ENCODE measurements at regions not wholly inside any gene's neighbourhood (a gene's known extent, or its start where the extent isn't known, plus 50 kb on each side); places are given as distances from the start of the nearest gene placed in this dataset.

DNA sequence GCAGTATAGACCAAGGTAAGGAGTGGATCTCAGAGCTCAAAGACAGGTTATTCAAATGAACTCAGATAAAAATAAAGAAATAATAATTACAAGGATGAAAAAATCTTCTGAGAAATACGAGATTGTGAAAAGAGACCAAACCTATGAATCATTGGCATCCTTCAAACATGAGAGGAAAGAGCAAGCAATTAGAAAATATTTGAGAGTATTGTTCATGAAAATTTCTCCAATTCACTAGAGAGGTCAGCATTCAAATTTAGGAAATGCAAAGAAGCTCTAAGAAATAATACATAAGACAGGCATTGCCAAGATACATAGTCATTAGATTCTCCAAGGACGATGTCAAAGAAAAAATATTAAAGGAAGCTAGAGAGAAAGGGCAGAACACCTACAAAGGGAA is 93.5 kb upstream of the GALNTL6 start:
- TF ChIP-seq, protein P1, sequence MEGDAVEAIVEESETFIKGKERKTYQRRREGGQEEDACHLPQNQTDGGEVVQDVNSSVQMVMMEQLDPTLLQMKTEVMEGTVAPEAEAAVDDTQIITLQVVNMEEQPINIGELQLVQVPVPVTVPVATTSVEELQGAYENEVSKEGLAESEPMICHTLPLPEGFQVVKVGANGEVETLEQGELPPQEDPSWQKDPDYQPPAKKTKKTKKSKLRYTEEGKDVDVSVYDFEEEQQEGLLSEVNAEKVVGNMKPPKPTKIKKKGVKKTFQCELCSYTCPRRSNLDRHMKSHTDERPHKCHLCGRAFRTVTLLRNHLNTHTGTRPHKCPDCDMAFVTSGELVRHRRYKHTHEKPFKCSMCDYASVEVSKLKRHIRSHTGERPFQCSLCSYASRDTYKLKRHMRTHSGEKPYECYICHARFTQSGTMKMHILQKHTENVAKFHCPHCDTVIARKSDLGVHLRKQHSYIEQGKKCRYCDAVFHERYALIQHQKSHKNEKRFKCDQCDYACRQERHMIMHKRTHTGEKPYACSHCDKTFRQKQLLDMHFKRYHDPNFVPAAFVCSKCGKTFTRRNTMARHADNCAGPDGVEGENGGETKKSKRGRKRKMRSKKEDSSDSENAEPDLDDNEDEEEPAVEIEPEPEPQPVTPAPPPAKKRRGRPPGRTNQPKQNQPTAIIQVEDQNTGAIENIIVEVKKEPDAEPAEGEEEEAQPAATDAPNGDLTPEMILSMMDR (IDR thresholded peaks at IDR 0.05) = no peak
- TF ChIP-seq ZBTB21 (CRISPR knock-in tag; IDR thresholded peaks at IDR 0.05; ENCODE audit: borderline replicate concordance) = no peak
- TF ChIP-seq, protein P2, sequence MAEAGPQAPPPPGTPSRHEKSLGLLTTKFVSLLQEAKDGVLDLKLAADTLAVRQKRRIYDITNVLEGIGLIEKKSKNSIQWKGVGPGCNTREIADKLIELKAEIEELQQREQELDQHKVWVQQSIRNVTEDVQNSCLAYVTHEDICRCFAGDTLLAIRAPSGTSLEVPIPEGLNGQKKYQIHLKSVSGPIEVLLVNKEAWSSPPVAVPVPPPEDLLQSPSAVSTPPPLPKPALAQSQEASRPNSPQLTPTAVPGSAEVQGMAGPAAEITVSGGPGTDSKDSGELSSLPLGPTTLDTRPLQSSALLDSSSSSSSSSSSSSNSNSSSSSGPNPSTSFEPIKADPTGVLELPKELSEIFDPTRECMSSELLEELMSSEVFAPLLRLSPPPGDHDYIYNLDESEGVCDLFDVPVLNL (CRISPR knock-in tag; IDR thresholded peaks at IDR 0.05; ENCODE audit: borderline replicate concordance, low read depth) = no peak
- TF ChIP-seq CREB1 (CRISPR knock-in tag; IDR thresholded peaks at IDR 0.05) = no peak
- no peak for TF ChIP-seq NR2C2 (CRISPR knock-in tag; IDR thresholded peaks at IDR 0.05)
- no peak for TF ChIP-seq ELF4 (CRISPR knock-in tag; IDR thresholded peaks at IDR 0.05; ENCODE audit: low read depth)
- TF ChIP-seq, protein P3, sequence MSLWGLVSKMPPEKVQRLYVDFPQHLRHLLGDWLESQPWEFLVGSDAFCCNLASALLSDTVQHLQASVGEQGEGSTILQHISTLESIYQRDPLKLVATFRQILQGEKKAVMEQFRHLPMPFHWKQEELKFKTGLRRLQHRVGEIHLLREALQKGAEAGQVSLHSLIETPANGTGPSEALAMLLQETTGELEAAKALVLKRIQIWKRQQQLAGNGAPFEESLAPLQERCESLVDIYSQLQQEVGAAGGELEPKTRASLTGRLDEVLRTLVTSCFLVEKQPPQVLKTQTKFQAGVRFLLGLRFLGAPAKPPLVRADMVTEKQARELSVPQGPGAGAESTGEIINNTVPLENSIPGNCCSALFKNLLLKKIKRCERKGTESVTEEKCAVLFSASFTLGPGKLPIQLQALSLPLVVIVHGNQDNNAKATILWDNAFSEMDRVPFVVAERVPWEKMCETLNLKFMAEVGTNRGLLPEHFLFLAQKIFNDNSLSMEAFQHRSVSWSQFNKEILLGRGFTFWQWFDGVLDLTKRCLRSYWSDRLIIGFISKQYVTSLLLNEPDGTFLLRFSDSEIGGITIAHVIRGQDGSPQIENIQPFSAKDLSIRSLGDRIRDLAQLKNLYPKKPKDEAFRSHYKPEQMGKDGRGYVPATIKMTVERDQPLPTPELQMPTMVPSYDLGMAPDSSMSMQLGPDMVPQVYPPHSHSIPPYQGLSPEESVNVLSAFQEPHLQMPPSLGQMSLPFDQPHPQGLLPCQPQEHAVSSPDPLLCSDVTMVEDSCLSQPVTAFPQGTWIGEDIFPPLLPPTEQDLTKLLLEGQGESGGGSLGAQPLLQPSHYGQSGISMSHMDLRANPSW (CRISPR knock-in tag; conservative IDR thresholded peaks at IDR 0.05; ENCODE audit: low read depth) = no peak
- TF ChIP-seq, protein P4, sequence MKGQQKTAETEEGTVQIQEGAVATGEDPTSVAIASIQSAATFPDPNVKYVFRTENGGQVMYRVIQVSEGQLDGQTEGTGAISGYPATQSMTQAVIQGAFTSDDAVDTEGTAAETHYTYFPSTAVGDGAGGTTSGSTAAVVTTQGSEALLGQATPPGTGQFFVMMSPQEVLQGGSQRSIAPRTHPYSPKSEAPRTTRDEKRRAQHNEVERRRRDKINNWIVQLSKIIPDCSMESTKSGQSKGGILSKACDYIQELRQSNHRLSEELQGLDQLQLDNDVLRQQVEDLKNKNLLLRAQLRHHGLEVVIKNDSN (CRISPR knock-in tag; IDR thresholded peaks at IDR 0.05) = no peak
- no peak for TF ChIP-seq ETV6 (CRISPR knock-in tag; IDR thresholded peaks at IDR 0.05)
